Activated B cell treated with CpG ODN at 0.5 μM for 24 hours (primary cell): ENCODE measurements at regions not wholly inside any gene's neighbourhood (a gene's known extent, or its start where the extent isn't known, plus 50 kb on each side); places are given as distances from the start of the nearest gene placed in this dataset.

Experiments
- ATAC-seq: fragments of 200-7000 bp; cut with Tn5 transposase; one replicate; pipeline ENCODE4 v1.10.0; 2021; ENCODE audit warnings: low read depth, mild to moderate bottlenecking, moderate library complexity
- CTCF ChIA-PET: fragments of 350-600 bp; sonication (Branson Sonifier 250); formaldehyde crosslinking; loops from one replicate; lab custom pipeline; 2021; ENCODE audit warnings: antibody characterized with exemption; lab: Charles Lee
- POLR2A ChIA-PET: fragments of 350-600 bp; sonication (Branson Sonifier 250); formaldehyde crosslinking; loops from one replicate; lab custom pipeline; 2021; ENCODE audit warnings: antibody characterized with exemption; lab: Charles Lee
- DNase-seq: peaks from one replicate; pipeline ENCODE4 v3.0.0; 2022
- H3K27ac Mint-ChIP-seq: one replicate; pipeline ENCODE4 v1.8.0; 2020; ENCODE audit warnings: mixed read lengths
- H3K27me3 Mint-ChIP-seq: one replicate; pipeline ENCODE4 v1.8.0; 2021; ENCODE audit warnings: mixed read lengths
- H3K36me3 Mint-ChIP-seq: one replicate; pipeline ENCODE4 v1.8.0; 2021; ENCODE audit warnings: low read depth, mixed read lengths
- H3K4me1 Mint-ChIP-seq: one replicate; pipeline ENCODE4 v1.8.0; 2021; ENCODE audit warnings: mixed read lengths
- H3K4me3 Mint-ChIP-seq: one replicate; pipeline ENCODE4 v1.8.0; 2020; ENCODE audit warnings: mild to moderate bottlenecking, mixed read lengths
- H3K9me3 Mint-ChIP-seq: one replicate; pipeline ENCODE4 v1.8.0; 2020; ENCODE audit warnings: mixed read lengths
- intact Hi-C: fragments of 100-400 bp; cut with micrococcal nuclease; formaldehyde crosslinking; loops from one replicate; pipeline ENCODE4 v1.15.1; 2024
- TF ChIP-seq, protein P1 (sequence below): fragments of 200-600 bp; IDR thresholded peaks from one replicate; pipeline ENCODE4 v1.8.0; 2022; ENCODE audit warnings: antibody characterized with exemption, mild to moderate bottlenecking

DNA sequence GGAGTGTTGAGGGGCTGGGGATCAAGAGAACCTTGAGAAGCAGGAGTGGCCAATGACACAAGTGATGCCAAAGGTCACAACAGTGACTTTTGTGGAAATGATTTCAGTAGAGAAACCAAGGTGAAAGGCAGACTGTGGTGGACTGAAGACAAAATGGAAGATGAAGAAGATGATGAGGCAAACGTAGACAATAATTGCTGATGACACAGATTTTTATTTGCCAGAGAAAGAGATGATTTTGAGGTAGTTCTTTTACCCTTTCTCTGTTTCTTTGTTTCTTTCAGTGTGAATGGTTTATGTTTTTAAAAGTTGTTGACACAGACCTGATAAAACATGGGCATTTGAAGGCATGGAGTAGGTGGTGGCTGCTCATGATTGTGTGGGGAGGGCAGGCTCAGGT lies 121.0 kb upstream of the ARGLU1 start:
- H3K4me1 Mint-ChIP-seq: no peaks in the 10 kb centered on the region
- no peaks in the 10 kb centered on the region for H3K9me3 Mint-ChIP-seq
- POLR2A ChIA-PET: no interaction called here
- H3K27ac Mint-ChIP-seq: no peak overlapping the region
- DNase-seq (no peak), ATAC-seq (no peak)
- CTCF ChIA-PET: no interaction called here
- intact Hi-C loops: no loop called here
- no peaks in the 10 kb centered on the region for H3K27me3 Mint-ChIP-seq
- TF ChIP-seq, protein P1, sequence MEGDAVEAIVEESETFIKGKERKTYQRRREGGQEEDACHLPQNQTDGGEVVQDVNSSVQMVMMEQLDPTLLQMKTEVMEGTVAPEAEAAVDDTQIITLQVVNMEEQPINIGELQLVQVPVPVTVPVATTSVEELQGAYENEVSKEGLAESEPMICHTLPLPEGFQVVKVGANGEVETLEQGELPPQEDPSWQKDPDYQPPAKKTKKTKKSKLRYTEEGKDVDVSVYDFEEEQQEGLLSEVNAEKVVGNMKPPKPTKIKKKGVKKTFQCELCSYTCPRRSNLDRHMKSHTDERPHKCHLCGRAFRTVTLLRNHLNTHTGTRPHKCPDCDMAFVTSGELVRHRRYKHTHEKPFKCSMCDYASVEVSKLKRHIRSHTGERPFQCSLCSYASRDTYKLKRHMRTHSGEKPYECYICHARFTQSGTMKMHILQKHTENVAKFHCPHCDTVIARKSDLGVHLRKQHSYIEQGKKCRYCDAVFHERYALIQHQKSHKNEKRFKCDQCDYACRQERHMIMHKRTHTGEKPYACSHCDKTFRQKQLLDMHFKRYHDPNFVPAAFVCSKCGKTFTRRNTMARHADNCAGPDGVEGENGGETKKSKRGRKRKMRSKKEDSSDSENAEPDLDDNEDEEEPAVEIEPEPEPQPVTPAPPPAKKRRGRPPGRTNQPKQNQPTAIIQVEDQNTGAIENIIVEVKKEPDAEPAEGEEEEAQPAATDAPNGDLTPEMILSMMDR: no peak
- H3K36me3 Mint-ChIP-seq: no peaks in the 10 kb centered on the region
- no peak overlapping the region for H3K4me3 Mint-ChIP-seq

DNA sequence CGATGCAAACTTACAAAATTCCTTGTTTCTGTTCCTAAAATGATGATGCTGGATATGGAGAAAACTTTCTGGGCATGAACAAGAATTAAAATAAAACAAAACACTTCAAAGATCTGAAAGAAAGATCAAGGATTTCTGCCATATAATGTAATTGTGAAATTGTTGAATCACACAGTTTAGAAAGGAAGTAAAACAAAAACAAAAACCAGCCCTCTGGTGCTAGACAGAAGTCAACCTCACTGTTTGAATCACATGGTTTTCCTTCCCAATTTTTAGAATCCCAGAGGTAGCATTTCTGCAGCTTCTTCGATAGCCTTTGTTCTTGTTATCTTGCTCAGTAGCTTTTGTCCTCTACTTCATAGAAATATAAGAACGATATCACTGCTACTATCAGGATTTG lies 118.2 kb upstream of the ARGLU1 start:
- no peaks in the 10 kb centered on the region for H3K9me3 Mint-ChIP-seq
- H3K27ac Mint-ChIP-seq: no peak overlapping the region
- intact Hi-C loops: no loop called here
- POLR2A ChIA-PET: no interaction called here
- H3K4me3 Mint-ChIP-seq: no peak overlapping the region
- no peaks in the 10 kb centered on the region for H3K36me3 Mint-ChIP-seq
- no peak for ATAC-seq
- TF ChIP-seq, protein P1: no peak
- no peak for DNase-seq
- H3K27me3 Mint-ChIP-seq: no peaks in the 10 kb centered on the region
- H3K4me1 Mint-ChIP-seq: peaks cover 6% of the 10 kb centered on the region
- CTCF ChIA-PET: no interaction called here

DNA sequence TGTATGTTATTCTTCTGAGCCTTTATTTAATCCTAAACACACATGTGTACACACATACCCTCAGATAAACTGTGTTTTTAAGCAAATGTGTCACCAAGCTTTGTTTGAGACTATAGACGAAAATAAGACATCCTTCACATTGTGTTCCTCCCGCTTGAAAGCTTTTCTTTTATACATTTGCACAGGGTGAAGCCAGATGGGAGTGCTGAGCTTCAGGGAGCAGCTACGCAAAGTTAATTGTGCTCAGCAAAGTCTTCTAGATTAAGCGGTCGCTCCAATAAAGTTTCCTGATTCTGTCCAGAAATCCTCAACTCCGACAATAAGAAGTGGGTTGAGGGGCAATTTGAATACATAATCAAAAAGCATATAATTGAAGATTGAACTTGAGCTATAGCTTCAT lies 117.2 kb upstream of the ARGLU1 start:
- TF ChIP-seq, protein P1: no peak
- CTCF ChIA-PET: no interaction called here
- Mint-ChIP-seq H3K27ac (no peak overlapping the region), H3K36me3 (no peaks in the 10 kb centered on the region), H3K27me3 (no peaks in the 10 kb centered on the region), H3K4me1 (peaks cover 6% of the 10 kb centered on the region), H3K9me3 (no peaks in the 10 kb centered on the region), H3K4me3 (no peak overlapping the region)
- DNase-seq: no peak
- ATAC-seq: no peak
- intact Hi-C loops: no loop called here
- POLR2A ChIA-PET: no interaction called here

DNA sequence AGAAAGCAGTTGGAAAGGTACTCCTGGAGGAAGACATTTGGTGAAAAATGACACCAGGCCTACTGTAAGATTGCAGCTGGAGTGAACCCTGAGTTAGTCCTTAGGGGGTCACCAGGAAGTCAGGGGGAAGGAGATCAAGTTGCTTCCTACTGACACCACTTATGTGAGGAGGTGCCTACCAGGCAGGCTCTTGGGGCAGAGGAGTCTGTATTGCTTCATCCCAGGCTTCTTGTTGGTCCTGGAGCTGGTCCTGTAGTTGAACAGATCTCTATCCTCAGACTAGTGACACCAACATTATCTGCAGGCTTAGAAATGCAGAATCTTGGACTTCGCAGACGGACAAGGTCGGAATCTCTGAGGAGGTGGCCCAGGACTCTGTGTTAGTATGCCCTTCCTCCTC lies 116.0 kb upstream of the ARGLU1 start:
- Mint-ChIP-seq H3K27ac (no peak overlapping the region), H3K36me3 (no peaks in the 10 kb centered on the region), H3K4me3 (no peak overlapping the region), H3K27me3 (no peaks in the 10 kb centered on the region), H3K9me3 (no peaks in the 10 kb centered on the region), H3K4me1 (peaks cover 6% of the 10 kb centered on the region)
- ChIA-PET POLR2A (no interaction called here), CTCF (no interaction called here)
- TF ChIP-seq, protein P1: no peak
- DNase-seq (no peak), ATAC-seq (no peak)
- intact Hi-C loops: no loop called here

DNA sequence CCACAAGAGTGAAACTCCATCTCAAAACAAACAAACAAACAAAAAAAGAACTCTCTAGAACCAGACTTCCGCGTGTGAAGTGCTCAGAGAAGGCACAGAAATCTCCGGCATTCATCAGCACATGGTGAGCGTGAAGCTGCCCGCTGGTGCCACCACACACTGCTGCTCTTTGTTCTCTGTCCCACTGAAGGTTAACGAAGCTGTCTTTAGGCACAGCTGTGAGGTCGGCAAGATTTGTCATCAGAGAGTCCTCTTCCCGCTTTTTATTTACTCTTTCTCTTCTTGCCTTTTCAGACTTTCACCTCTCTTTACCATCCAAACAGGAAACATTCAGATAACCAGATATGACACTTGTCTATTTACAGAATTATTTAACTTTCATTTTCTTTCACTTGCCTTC lies 115.2 kb upstream of the ARGLU1 start:
- POLR2A ChIA-PET: no interaction called here
- intact Hi-C loops: no loop called here
- CTCF ChIA-PET: no interaction called here
- Mint-ChIP-seq H3K4me3 (no peak overlapping the region), H3K27ac (no peak overlapping the region), H3K4me1 (peaks cover 6% of the 10 kb centered on the region), H3K27me3 (no peaks in the 10 kb centered on the region), H3K9me3 (no peaks in the 10 kb centered on the region), H3K36me3 (no peaks in the 10 kb centered on the region)
- no peak for ATAC-seq
- DNase-seq: no peak
- TF ChIP-seq, protein P1: no peak
